Jurkat, Clone E6-1 (cell line): ENCODE measurements at regions not wholly inside any gene's neighbourhood (a gene's known extent, or its start where the extent isn't known, plus 50 kb on each side); places are given as distances from the start of the nearest gene placed in this dataset.

Source experiments
- DNase-seq: peaks from one replicate; pipeline ENCODE4 v3.0.0-alpha.2; 2011; ENCODE audit warnings: low read depth, low spot score
- H3K4me3 ChIP-seq: 2 replicates; pipeline ENCODE4 v1.5.1; 2011; ENCODE audit warnings: mild to moderate bottlenecking, low read length, control low read depth, moderate library complexity

- H3K4me3 ChIP-seq, result no peak overlapping the region
Observed at GRCh38 chr3:111428301-111428700, 113.7 kb upstream of the CD96 start.

GRCh38 chr3:111434941-111435622 lies 106.9 kb upstream of the CD96 start:
- DNase-seq, result no peak
- H3K4me3 ChIP-seq, result no peak overlapping the region

More at GRCh38 chr3:111428301-111428700, 113.7 kb upstream of the CD96 start:
- DNase-seq, result no peak

GRCh38 chr3:111438283-111438682 lies 103.7 kb upstream of the CD96 start:
- no peak for DNase-seq
- H3K4me3 ChIP-seq, result no peak overlapping the region

GRCh38 chr3:111454551-111454950 lies 87.4 kb upstream of the CD96 start:
- no peak for DNase-seq
- no peak overlapping the region for H3K4me3 ChIP-seq

- DNase-seq, result no peak
- H3K4me3 ChIP-seq, result no peak overlapping the region
Observed at GRCh38 chr3:111465081-111465670, 76.8 kb upstream of the CD96 start.

GRCh38 chr3:111470032-111470431 lies 72.0 kb upstream of the CD96 start:
- no peak for DNase-seq
- no peak overlapping the region for H3K4me3 ChIP-seq

- DNase-seq, result no peak
- H3K4me3 ChIP-seq, result no peak overlapping the region
Observed at GRCh38 chr3:111471831-111472230, 70.2 kb upstream of the CD96 start.

GRCh38 chr3:111472556-111472955 lies 69.4 kb upstream of the CD96 start:
- no peak for DNase-seq
- H3K4me3 ChIP-seq, result no peak overlapping the region

GRCh38 chr3:111473550-111473949 lies 68.4 kb upstream of the CD96 start:
- H3K4me3 ChIP-seq, result no peak overlapping the region
- peak; percentile 20 for DNase-seq

- no peak for DNase-seq
- no peak overlapping the region for H3K4me3 ChIP-seq
Observed at GRCh38 chr3:111476701-111477100, 65.3 kb upstream of the CD96 start.

GRCh38 chr3:111480091-111480490 lies 61.9 kb upstream of the CD96 start:
- no peak for DNase-seq

GRCh38 chr3:111481551-111481950 lies 60.4 kb upstream of the CD96 start:
- no peak for DNase-seq
- no peak overlapping the region for H3K4me3 ChIP-seq

More at GRCh38 chr3:111480091-111480490, 61.9 kb upstream of the CD96 start:
- H3K4me3 ChIP-seq, result no peak overlapping the region

- no peak overlapping the region for H3K4me3 ChIP-seq
- no peak for DNase-seq
Observed at GRCh38 chr3:111482574-111482973, 59.4 kb upstream of the CD96 start.

- DNase-seq, result no peak
- no peak overlapping the region for H3K4me3 ChIP-seq
Observed at GRCh38 chr3:111485086-111485485, 56.9 kb upstream of the CD96 start.
